Right cardiac atrium (tissue), 5 donors: ENCODE measurements at regions not wholly inside any gene's neighbourhood (a gene's known extent, or its start where the extent isn't known, plus 50 kb on each side); places are given as distances from the start of the nearest gene placed in this dataset.

Experiments
- ATAC-seq, 2 donors: fragments of 200-7000 bp; cut with Tn5 transposase; one replicate each; pipeline versions ENCODE4 v1.8.0 to v1.9.1; 2020; ENCODE audit warnings: moderate library complexity in 2 of 2, mild to moderate bottlenecking in 1 of 2
- DNase-seq, 3 donors: peaks; one replicate each; pipeline ENCODE4 v3.0.0-alpha.2; 2020
- H3K27ac ChIP-seq: one replicate; pipeline ENCODE4 v1.5.1; 2013; ENCODE audit warnings: mild to moderate bottlenecking, low read length, control low read depth, moderate library complexity
- H3K27me3 ChIP-seq: one replicate; pipeline ENCODE4 v1.6.1; 2013; ENCODE audit not compliant: control insufficient read depth, insufficient read depth
- H3K4me1 ChIP-seq: one replicate; pipeline ENCODE4 v1.6.1; 2013; ENCODE audit warnings: low read length; ENCODE audit not compliant: control insufficient read depth, insufficient read depth
- H3K4me3 ChIP-seq: one replicate; pipeline ENCODE4 v1.5.1; 2013; ENCODE audit warnings: low read length, control low read depth
- H3K9me3 ChIP-seq: one replicate; pipeline ENCODE4 v1.6.1; 2013; ENCODE audit warnings: low read length; ENCODE audit not compliant: control insufficient read depth
- WGBS: extraction: QIAGEN DNeasy Blood & Tissue Kit; methylation state at CpG from one replicate; pipeline ENCODE4 v1.1.7; 2013; 5-methylcytosine and 5-hydroxymethylcytosine counted together
- intact Hi-C, 4 donors: fragments of 100-400 bp; cut with DNase I; formaldehyde crosslinking; loops; one replicate each; pipeline versions ENCODE4 v1.11.0 to v1.14.0; 2022 to 2023
- donor health status: healthy with polysubstance abuse.
- donor health status: DM: no; HTN: yes; CAD: no.
- donor health status: DM: no; HTN: no; CAD: no.
- donor health status: DM: no; HTN: yes; CAD: no; lungs with severe emphysema.
- donor health status: DM: yes; HTN: yes; CAD: no.

DNA sequence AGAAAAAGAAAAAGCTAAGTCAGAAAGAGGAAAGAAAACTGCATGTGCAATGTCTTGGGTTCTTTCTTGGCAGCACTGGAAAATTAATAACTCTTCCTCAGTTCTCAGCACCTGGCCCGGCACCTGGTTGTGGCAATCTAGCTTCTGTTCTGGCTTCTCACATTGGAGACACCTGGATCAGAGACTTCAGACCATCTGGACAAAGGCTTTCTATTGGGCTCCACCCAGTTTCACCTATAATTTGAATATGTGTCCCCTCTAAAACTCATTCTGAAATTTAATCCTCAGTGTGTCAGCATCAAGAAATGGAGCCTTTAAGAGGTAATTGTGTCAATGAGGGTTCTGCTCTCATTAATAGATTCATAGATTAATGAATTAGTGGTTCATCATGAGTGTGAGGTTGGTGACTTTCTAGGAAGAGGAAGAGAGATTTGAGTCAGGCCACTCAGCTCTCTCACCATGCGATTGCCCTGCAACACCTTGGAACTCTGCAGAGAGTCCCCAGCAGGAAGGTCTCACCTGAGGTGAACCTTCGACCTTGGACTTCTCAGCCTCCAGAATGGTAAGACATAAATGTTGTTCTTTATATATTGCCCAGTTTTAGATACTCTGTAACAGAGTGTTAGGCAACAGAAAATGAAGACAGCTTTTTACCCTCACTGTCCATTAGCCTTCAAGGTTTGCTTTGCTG is 679.9 kb downstream of the NTRK3 start:
- H3K27me3 ChIP-seq: no peaks in the 10 kb centered on the region
- DNase-seq (no peak), ATAC-seq (no peak)
- H3K9me3 ChIP-seq: no peaks in the 10 kb centered on the region
- no peaks in the 10 kb centered on the region for H3K4me1 ChIP-seq
- intact Hi-C loops: no loop called here
- 89% methylated on average over 3 of the region's 3 CpGs for WGBS
- H3K4me3 ChIP-seq: no peak overlapping the region
- no peak overlapping the region for H3K27ac ChIP-seq

DNA sequence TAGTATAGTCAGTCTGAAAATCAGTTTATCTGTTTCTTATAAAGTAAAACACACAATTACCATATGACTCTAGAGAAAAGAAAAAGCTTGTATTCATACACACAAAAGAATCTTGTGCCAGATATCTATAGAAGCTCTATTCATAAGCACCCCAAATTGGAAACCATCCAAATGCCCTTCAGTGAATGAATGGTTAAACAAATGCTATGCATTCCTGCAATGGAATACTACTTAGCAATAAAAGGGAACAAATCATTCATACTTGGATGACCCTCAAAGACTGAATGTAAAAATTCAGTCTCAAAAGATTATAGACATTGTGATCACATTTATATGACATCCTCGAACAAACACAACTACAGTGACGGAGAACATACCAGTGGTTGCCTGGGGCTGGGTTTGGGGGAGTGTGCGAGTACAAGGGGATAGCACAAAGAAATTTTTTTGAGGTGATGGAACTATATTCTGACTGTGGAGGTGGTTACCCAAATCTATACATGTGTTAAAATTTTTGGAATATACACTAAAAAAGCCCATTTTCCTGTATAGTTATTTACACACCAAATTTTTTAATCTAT is 680.6 kb downstream of the NTRK3 start:
- DNase-seq: no peak
- Histone ChIP-seq H3K9me3 (no peaks in the 10 kb centered on the region), H3K4me3 (no peak overlapping the region), H3K4me1 (no peaks in the 10 kb centered on the region), H3K27ac (no peak overlapping the region), H3K27me3 (no peaks in the 10 kb centered on the region)
- WGBS: 87% methylated on average over 3 of the region's 3 CpGs
- intact Hi-C loops: no loop called here
- no peak for ATAC-seq

GRCh38 chr15:87573534-87573933 is 683.0 kb downstream of the NTRK3 start:
- WGBS: 70% methylated on average over 1 of the region's 1 CpG
- ATAC-seq (no peak), DNase-seq (no peak)
- H3K27me3 ChIP-seq: no peaks in the 10 kb centered on the region
- intact Hi-C loops: no loop called here
- no peaks in the 10 kb centered on the region for H3K4me1 ChIP-seq
- no peak overlapping the region for H3K4me3 ChIP-seq
- H3K27ac ChIP-seq: no peak overlapping the region
- no peaks in the 10 kb centered on the region for H3K9me3 ChIP-seq

- intact Hi-C loops: no loop called here
- ATAC-seq: no peak
- whole genome bisulfite sequencing: 80% methylated on average over 6 of the region's 6 CpGs
- Histone ChIP-seq H3K27me3 (no peaks in the 10 kb centered on the region), H3K27ac (no peak overlapping the region), H3K4me3 (no peak overlapping the region), H3K4me1 (no peaks in the 10 kb centered on the region), H3K9me3 (no peaks in the 10 kb centered on the region)
- DNase-seq: no peak
Measured at GRCh38 chr15:87573039-87573438, 683.5 kb downstream of the NTRK3 start.

DNA sequence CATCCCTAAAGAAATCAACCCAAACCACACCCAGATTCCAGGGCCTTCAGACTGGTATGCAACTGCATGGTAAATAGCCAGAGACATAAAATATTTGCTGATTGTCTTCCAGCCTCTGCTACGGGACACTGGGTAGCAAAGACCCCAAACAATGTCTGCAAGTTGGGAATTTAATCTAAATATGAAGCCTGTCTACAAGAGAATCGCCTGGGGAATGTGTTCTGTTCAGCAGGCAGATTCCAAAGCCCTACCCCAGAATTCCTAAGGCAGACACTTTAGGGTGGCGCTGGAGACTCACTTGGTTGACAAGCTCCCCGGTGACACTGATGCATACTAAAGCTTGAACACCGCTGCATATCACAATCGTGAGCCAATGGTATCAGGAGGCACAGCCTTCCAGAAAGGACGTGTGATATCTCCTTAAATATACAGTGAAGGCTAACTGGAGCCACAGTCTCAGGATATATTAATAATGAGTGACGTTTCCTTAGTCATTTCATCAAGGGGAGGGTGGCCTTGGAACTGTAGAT is 684.1 kb downstream of the NTRK3 start:
- H3K4me1 ChIP-seq: no peaks in the 10 kb centered on the region
- ATAC-seq (no peak), DNase-seq (no peak)
- no peak overlapping the region for H3K27ac ChIP-seq
- intact Hi-C loops: no loop called here
- H3K9me3 ChIP-seq: no peaks in the 10 kb centered on the region
- no peaks in the 10 kb centered on the region for H3K27me3 ChIP-seq
- WGBS: 32% methylated on average over 8 of the region's 8 CpGs
- H3K4me3 ChIP-seq: no peak overlapping the region

DNA sequence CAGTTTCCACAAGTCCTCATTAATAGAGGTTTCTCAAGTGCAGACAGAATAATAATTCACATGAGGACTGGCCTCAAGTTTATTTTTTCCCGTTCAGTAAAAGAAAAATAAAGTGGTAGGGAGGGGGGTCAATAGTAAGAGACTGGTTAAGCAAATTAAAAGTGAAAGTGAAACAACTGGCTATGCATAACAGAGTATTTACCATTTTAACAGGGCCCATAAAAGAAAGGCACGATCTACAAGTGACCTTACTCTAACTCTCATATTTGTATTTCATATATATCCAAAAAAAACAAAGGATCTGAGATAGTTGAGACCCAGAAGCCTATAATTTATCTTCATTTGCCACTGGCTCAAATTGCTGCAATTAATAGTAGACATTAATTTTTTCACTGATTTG is 686.3 kb downstream of the NTRK3 start:
- 40% methylated on average over 2 of the region's 2 CpGs for WGBS
- H3K9me3 ChIP-seq: no peaks in the 10 kb centered on the region
- no peak overlapping the region for H3K27ac ChIP-seq
- no peaks in the 10 kb centered on the region for H3K4me1 ChIP-seq
- ATAC-seq (no peak), DNase-seq (no peak)
- intact Hi-C loops: no loop called here
- H3K4me3 ChIP-seq: peak overlapping the region; percentile 27
- no peaks in the 10 kb centered on the region for H3K27me3 ChIP-seq

- no peaks in the 10 kb centered on the region for H3K4me1 ChIP-seq
- DNase-seq (no peak), ATAC-seq (no peak)
- intact Hi-C loops: no loop called here
- no peaks in the 10 kb centered on the region for H3K9me3 ChIP-seq
- H3K27ac ChIP-seq: no peak overlapping the region
- H3K27me3 ChIP-seq: no peaks in the 10 kb centered on the region
- H3K4me3 ChIP-seq: no peak overlapping the region
- WGBS: 91% methylated on average over 3 of the region's 3 CpGs
Measured at GRCh38 chr15:87569581-87569980, 687.0 kb downstream of the NTRK3 start.

DNA sequence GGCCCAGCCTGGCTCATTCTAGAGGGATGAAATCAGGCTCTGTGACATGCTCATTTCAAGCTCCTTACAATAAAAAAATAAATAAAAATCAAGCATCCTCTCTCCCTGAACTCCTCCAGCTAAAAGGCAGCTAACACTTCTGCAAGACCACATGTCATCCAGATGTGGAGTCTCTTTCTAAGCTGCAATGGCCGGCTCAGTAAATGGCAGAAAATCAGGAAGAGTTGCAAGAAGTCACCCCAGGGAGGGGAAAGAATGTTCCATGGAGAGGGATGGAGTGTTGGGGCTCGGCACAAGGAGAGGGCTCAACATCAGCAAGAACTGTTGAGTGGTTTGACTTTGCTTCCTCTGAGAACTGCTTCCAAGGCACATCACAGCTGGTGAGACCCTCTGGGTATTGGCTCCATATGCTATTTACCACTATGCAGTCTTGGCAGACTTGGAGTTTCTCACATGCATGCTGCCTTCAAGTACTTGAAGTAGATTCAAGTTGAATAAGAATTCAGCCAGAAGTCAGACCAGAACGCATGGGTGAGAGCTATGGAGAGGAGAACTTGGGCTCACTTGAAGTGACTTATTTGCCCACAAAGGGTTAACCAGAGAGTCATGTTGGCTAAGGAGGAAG is 689.0 kb downstream of the NTRK3 start:
- 69% methylated on average over 3 of the region's 3 CpGs for WGBS
- Histone ChIP-seq H3K4me3 (no peak overlapping the region), H3K27ac (no peak overlapping the region), H3K27me3 (no peaks in the 10 kb centered on the region), H3K9me3 (no peaks in the 10 kb centered on the region), H3K4me1 (no peaks in the 10 kb centered on the region)
- ATAC-seq (no peak), DNase-seq (no peak)
- intact Hi-C loops: no loop called here

DNA sequence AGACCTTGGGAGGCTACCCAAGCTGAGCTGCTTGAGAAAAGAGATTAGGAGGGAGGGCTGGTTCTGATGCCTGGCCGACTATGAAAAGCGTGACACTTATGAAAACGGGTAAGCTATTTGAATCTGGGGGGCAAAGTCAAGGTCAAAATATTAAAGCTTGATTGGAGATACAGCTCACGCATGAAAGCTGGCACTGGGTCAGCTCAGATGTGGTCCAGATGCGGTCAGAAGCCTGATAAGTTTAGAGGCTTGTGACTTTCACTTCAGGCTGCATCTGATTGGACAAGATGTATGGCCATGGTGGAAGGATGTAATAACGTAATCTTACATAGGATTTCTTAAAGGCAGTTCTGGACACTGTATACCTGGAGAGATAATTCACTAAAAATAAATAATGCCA is 690.3 kb downstream of the NTRK3 start:
- Histone ChIP-seq H3K9me3 (no peaks in the 10 kb centered on the region), H3K4me1 (no peaks in the 10 kb centered on the region), H3K4me3 (no peak overlapping the region), H3K27ac (no peak overlapping the region), H3K27me3 (no peaks in the 10 kb centered on the region)
- ATAC-seq (no peak), DNase-seq (no peak)
- intact Hi-C loops: no loop called here
- WGBS: 68% methylated on average over 6 of the region's 6 CpGs

DNA sequence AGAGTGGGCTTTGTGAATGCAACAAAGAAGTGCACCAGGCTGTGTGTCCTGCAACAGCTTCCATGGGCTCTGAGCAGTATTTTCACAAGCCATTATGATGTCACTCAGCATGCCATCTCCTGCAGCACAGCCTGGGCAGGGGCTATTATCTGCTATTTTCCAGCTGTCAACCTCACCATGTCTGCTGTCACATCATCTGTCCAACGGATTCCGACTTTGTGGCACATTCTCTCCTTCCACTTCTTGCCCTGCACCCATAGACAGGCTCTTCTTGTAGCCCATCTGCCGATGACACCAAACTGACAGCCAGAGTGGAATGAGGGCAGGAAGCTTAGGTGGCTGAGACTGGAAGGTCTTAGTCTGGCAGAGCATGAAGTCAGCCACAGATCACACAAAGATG is 691.9 kb downstream of the NTRK3 start:
- no peak overlapping the region for H3K27ac ChIP-seq
- no peak overlapping the region for H3K4me3 ChIP-seq
- DNase-seq (no peak), ATAC-seq (no peak)
- H3K4me1 ChIP-seq: no peaks in the 10 kb centered on the region
- no peaks in the 10 kb centered on the region for H3K27me3 ChIP-seq
- WGBS: 56% methylated on average over 3 of the region's 3 CpGs
- H3K9me3 ChIP-seq: no peaks in the 10 kb centered on the region
- intact Hi-C loops: no loop called here

GRCh38 chr15:87563869-87564268 is 692.7 kb downstream of the NTRK3 start:
- Histone ChIP-seq H3K9me3 (no peaks in the 10 kb centered on the region), H3K4me1 (no peaks in the 10 kb centered on the region), H3K27ac (no peak overlapping the region), H3K4me3 (no peak overlapping the region), H3K27me3 (no peaks in the 10 kb centered on the region)
- DNase-seq (no peak), ATAC-seq (no peak)
- intact Hi-C loops: no loop called here
- 80% methylated on average over 2 of the region's 2 CpGs for WGBS
